NCI-H1694 (cell line): ENCODE measurements at regions not wholly inside any gene's neighbourhood (a gene's known extent, or its start where the extent isn't known, plus 50 kb on each side); places are given as distances from the start of the nearest gene placed in this dataset.
"Not testable (repeated sequence)": the region's sequence is repeated elsewhere in the genome, so short reads cannot be mapped to it uniquely, and the experiment has no call there.

ENCODE experiments used
- DNase-seq: peaks from one replicate; lab custom pipeline; 2025; lab: John Stamatoyannopoulos, UW

GRCh38 chr1:199920635-199921034, 106.9 kb upstream of the NR5A2 start:
- no peak for DNase-seq

GRCh38 chr1:199929556-199929955, 98.0 kb upstream of the NR5A2 start:
- DNase-seq: no peak

- not testable (repeated sequence) for DNase-seq
Measured at GRCh38 chr1:199930067-199930466, 97.4 kb upstream of the NR5A2 start.

GRCh38 chr1:199931666-199932377, 95.7 kb upstream of the NR5A2 start:
- DNase-seq: no peak

- DNase-seq: no peak
Measured at GRCh38 chr1:199932462-199932861, 95.0 kb upstream of the NR5A2 start.

- no peak for DNase-seq
Measured at GRCh38 chr1:199936441-199936840, 91.1 kb upstream of the NR5A2 start.

GRCh38 chr1:199937161-199937560, 90.3 kb upstream of the NR5A2 start:
- no peak for DNase-seq

- no peak for DNase-seq
Measured at GRCh38 chr1:199937661-199938060, 89.8 kb upstream of the NR5A2 start.

- DNase-seq: no peak
Measured at GRCh38 chr1:199944986-199945385, 82.5 kb upstream of the NR5A2 start.

GRCh38 chr1:199945591-199945990, 81.9 kb upstream of the NR5A2 start:
- DNase-seq: no peak

GRCh38 chr1:199946305-199947155, 81.0 kb upstream of the NR5A2 start:
- no peak for DNase-seq

GRCh38 chr1:199948587-199949280, 78.8 kb upstream of the NR5A2 start:
- no peak for DNase-seq

- DNase-seq: not testable (repeated sequence)
Measured at GRCh38 chr1:199951005-199951404, 76.5 kb upstream of the NR5A2 start.

GRCh38 chr1:199953651-199954050, 73.9 kb upstream of the NR5A2 start:
- DNase-seq: no peak

GRCh38 chr1:199954699-199955098, 72.8 kb upstream of the NR5A2 start:
- DNase-seq: no peak

- no peak for DNase-seq
Measured at GRCh38 chr1:199955235-199955634, 72.3 kb upstream of the NR5A2 start.

- no peak for DNase-seq
Measured at GRCh38 chr1:199956005-199956404, 71.5 kb upstream of the NR5A2 start.

GRCh38 chr1:199959033-199959774, 68.3 kb upstream of the NR5A2 start:
- DNase-seq: no peak

GRCh38 chr1:199959775-199960110, 67.8 kb upstream of the NR5A2 start:
- DNase-seq: no peak

- DNase-seq: no peak
Measured at GRCh38 chr1:199970125-199970524, 57.4 kb upstream of the NR5A2 start.

GRCh38 chr1:199976496-199977144, 50.9 kb upstream of the NR5A2 start:
- DNase-seq: no peak
